B cell (primary cell): ENCODE measurements at regions not wholly inside any gene's neighbourhood (a gene's known extent, or its start where the extent isn't known, plus 50 kb on each side); places are given as distances from the start of the nearest gene placed in this dataset.

ENCODE experiments used
- ATAC-seq: fragments of 200-7000 bp; cut with Tn5 transposase; one replicate; pipeline ENCODE4 v1.10.0; 2021; ENCODE audit warnings: low read depth, mild to moderate bottlenecking, moderate number of reproducible peaks, moderate library complexity
- CTCF ChIA-PET: fragments of 350-600 bp; sonication (Branson Sonifier 250); formaldehyde crosslinking; loops from one replicate; lab custom pipeline; 2021; ENCODE audit warnings: antibody characterized with exemption, inconsistent platforms; lab: Charles Lee
- POLR2A ChIA-PET: fragments of 350-600 bp; sonication (Branson Sonifier 250); formaldehyde crosslinking; loops from one replicate; lab custom pipeline; 2021; ENCODE audit warnings: antibody characterized with exemption; lab: Charles Lee
- DNase-seq: peaks from one replicate; pipeline ENCODE4 v3.0.0; 2013
- H2AFZ ChIP-seq: 2 replicates; pipeline ENCODE4 v1.6.1; 2012; ENCODE audit warnings: mild to moderate bottlenecking, low read depth, low read length; ENCODE audit not compliant: insufficient read depth, poor library complexity, severe bottlenecking
- H3K27ac ChIP-seq, 2 donors: 1 replicate in 1 of 2; 2 replicates in 1 of 2; pipeline ENCODE4 v1.5.1; 2012 to 2013; ENCODE audit warnings: low read length in 2 of 2, mild to moderate bottlenecking in 2 of 2, moderate library complexity in 1 of 2
- H3K27me3 ChIP-seq, 4 experiments: fragments of 200-600 bp in 1 of 4; sonication (generic) in 1 of 4; replicated peaks in 1 of 4; 1 replicate in 2 of 4; 2 replicates in 2 of 4; pipeline versions ENCODE4 v1.6.1 to v1.7.0; 2013 to 2016; ENCODE audit warnings: low read length in 3 of 4, mild to moderate bottlenecking in 2 of 4, mixed read lengths in 1 of 4, moderate library complexity in 1 of 4; ENCODE audit not compliant: insufficient read depth in 4 of 4, control insufficient read depth in 3 of 4; ENCODE audit errors: control extremely low read depth in 1 of 4
- H3K36me3 ChIP-seq, 2 experiments: replicated peaks in 1 of 2; 1 replicate in 1 of 2; 2 replicates in 1 of 2; pipeline versions ENCODE4 v1.6.1 to v1.7.1; 2013; ENCODE audit warnings: low read length in 1 of 2; ENCODE audit not compliant: insufficient read depth in 2 of 2, control insufficient read depth in 1 of 2; ENCODE audit errors: control extremely low read depth in 1 of 2, extremely low read depth in 1 of 2
- H3K4me1 ChIP-seq, 2 donors: fragments of 200-600 bp in 1 of 2; sonication (generic) in 1 of 2; 1 replicate in 1 of 2; 2 replicates in 1 of 2; pipeline versions ENCODE4 v1.5.1 to v1.6.1; 2013 to 2017; ENCODE audit warnings: low read length in 2 of 2; ENCODE audit not compliant: control insufficient read depth in 2 of 2, insufficient read depth in 2 of 2
- H3K4me2 ChIP-seq: replicated peaks from 2 replicates; pipeline ENCODE3; 2012; ENCODE audit warnings: mild to moderate bottlenecking, low read depth, low read length; ENCODE audit not compliant: poor library complexity, severe bottlenecking
- H3K4me3 ChIP-seq, 5 experiments: fragments of 200-600 bp in 1 of 5; sonication (generic) in 1 of 5; 1 replicate in 3 of 5; 2 replicates in 2 of 5; pipeline versions ENCODE4 v1.5.1 to v1.7.0; 2011 to 2016; ENCODE audit warnings: low read length in 4 of 5, mild to moderate bottlenecking in 4 of 5, low read depth in 2 of 5, control low read depth in 1 of 5, moderate library complexity in 1 of 5; ENCODE audit not compliant: insufficient read depth in 1 of 5; ENCODE audit errors: control extremely low read depth in 1 of 5, extremely low read depth in 1 of 5
- H3K79me2 ChIP-seq: fragments of 200-600 bp; sonication (generic); one replicate; pipeline ENCODE4 v1.6.0; 2016; ENCODE audit warnings: low read length; ENCODE audit not compliant: control insufficient read depth, insufficient read depth
- H3K9ac ChIP-seq: fragments of 200-600 bp; sonication (generic); 2 replicates; pipeline ENCODE4 v1.6.1; 2017; ENCODE audit warnings: mild to moderate bottlenecking, low read length, moderate library complexity
- H3K9me3 ChIP-seq, 3 donors: one replicate each; pipeline versions ENCODE4 v1.6.1 to v1.7.1; 2013; ENCODE audit warnings: low read length in 2 of 3; ENCODE audit not compliant: control insufficient read depth in 2 of 3, insufficient read depth in 1 of 3; ENCODE audit errors: control extremely low read depth in 1 of 3
- H4K20me1 ChIP-seq: 2 replicates; pipeline ENCODE4 v1.6.0; 2012; ENCODE audit warnings: mild to moderate bottlenecking, low read length; ENCODE audit not compliant: insufficient read depth, control insufficient read depth, poor library complexity, severe bottlenecking
- H3K27ac Mint-ChIP-seq: one replicate; pipeline ENCODE4 v1.8.0; 2021; ENCODE audit warnings: mixed read lengths
- H3K27me3 Mint-ChIP-seq: one replicate; pipeline ENCODE4 v1.8.0; 2021; ENCODE audit warnings: mixed read lengths
- H3K4me1 Mint-ChIP-seq: one replicate; pipeline ENCODE4 v1.8.0; 2021; ENCODE audit warnings: mixed read lengths
- H3K4me3 Mint-ChIP-seq: one replicate; pipeline ENCODE4 v1.8.0; 2021; ENCODE audit warnings: mixed read lengths
- H3K9me3 Mint-ChIP-seq: one replicate; pipeline ENCODE4 v1.8.0; 2022; ENCODE audit warnings: mixed read lengths; ENCODE audit not compliant: insufficient read depth
- CTCF ChIP-seq: fragments of 200-600 bp; IDR thresholded peaks from one replicate; pipeline ENCODE4 v1.8.0; 2022; ENCODE audit warnings: antibody characterized with exemption, mild to moderate bottlenecking
- EZH2 ChIP-seq: IDR thresholded peaks from 2 replicates; pipeline ENCODE4 v1.6.1; 2012; ENCODE audit warnings: borderline replicate concordance, low read depth, mild to moderate bottlenecking, moderate library complexity, low read length; ENCODE audit not compliant: insufficient read depth, poor library complexity, severe bottlenecking
- WGBS: methylation state at CpG from one replicate; pipeline ENCODE4 v1.1.5; 2013; ENCODE audit warnings: missing lambda C conversion rate; ENCODE audit not compliant: insufficient coverage; 5-methylcytosine and 5-hydroxymethylcytosine counted together
- intact Hi-C: fragments of 100-400 bp; cut with micrococcal nuclease; formaldehyde crosslinking; loops from one replicate; pipeline ENCODE4 v1.10.0; 2022

- Histone ChIP-seq H3K4me3 (no peak overlapping the region), H3K36me3 (no peaks in the 10 kb centered on the region), H3K4me1 (no peaks in the 10 kb centered on the region), H4K20me1 (no peaks in the 10 kb centered on the region), H3K27me3 (no peaks in the 10 kb centered on the region), H3K9ac (no peak overlapping the region), H3K4me2 (no peak overlapping the region), H2AFZ (no peak overlapping the region), H3K27ac (no peak overlapping the region), H3K9me3 (no peaks in the 10 kb centered on the region), H3K79me2 (no peaks in the 10 kb centered on the region)
- ChIA-PET CTCF (no interaction called here), POLR2A (no interaction called here)
- ATAC-seq (no peak), DNase-seq (no peak)
- Mint-ChIP-seq H3K27me3 (no peaks in the 10 kb centered on the region), H3K4me1 (no peaks in the 10 kb centered on the region), H3K9me3 (no peaks in the 10 kb centered on the region), H3K27ac (no peak overlapping the region), H3K4me3 (no peak overlapping the region)
- TF ChIP-seq CTCF (no peak), EZH2 (no peak)
- intact Hi-C loops = no loop called here
- WGBS = 94% methylated on average over 2 of the region's 4 CpGs
These were observed 476.2 kb upstream of the RGMA start for GRCh38 chr15:93565201-93565600.

GRCh38 chr15:93563218-93563617 is 474.2 kb upstream of the RGMA start:
- intact Hi-C loops = no loop called here

More at GRCh38 chr15:93563218-93563617, 474.2 kb upstream of the RGMA start:
- no peak overlapping the region for H3K4me3 Mint-ChIP-seq
- Histone ChIP-seq H4K20me1 (no peaks in the 10 kb centered on the region), H3K4me1 (no peaks in the 10 kb centered on the region), H3K27me3 (no peaks in the 10 kb centered on the region), H3K9ac (no peak overlapping the region), H3K4me3 (no peak overlapping the region), H3K4me2 (no peak overlapping the region), H3K79me2 (no peaks in the 10 kb centered on the region), H3K27ac (no peak overlapping the region), H3K36me3 (no peaks in the 10 kb centered on the region), H2AFZ (no peak overlapping the region), H3K9me3 (no peaks in the 10 kb centered on the region)
- DNase-seq = no peak
- no peak for ATAC-seq
- H3K27ac Mint-ChIP-seq = no peak overlapping the region
- no peaks in the 10 kb centered on the region for H3K27me3 Mint-ChIP-seq
- 88% methylated on average over 7 of the region's 8 CpGs for WGBS
- no peaks in the 10 kb centered on the region for H3K9me3 Mint-ChIP-seq
- POLR2A ChIA-PET = no interaction called here
- TF ChIP-seq EZH2 (no peak), CTCF (no peak)
- CTCF ChIA-PET = no interaction called here
- no peaks in the 10 kb centered on the region for H3K4me1 Mint-ChIP-seq
